ENCODE measurements at regions not wholly inside any gene's neighbourhood (a gene's known extent, or its start where the extent isn't known, plus 50 kb on each side); places are given as distances from the start of the nearest gene placed in this dataset.
"Not testable (repeated sequence)": the region's sequence is repeated elsewhere in the genome, so short reads cannot be mapped to it uniquely, and the experiment has no call there.

DNA sequence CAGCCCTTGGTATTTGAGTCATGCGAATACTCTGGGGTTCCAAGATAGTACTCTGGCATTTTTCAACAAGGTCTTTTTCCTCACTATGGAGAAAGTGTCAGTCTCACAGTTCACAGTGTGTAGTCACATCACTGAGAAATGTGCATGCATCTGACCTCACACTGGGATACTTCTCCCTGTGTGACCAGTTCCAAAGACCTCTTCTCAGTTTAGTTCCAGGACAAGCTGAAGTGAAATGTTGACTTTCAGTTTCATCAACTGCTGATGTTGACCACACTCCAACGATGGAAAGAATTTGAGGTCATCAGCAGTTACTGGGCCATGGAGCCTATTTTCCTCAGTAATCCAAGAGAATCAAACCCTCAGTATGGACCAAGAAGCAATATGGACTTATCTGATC is 55.1 kb upstream of the SOX11 start:
- TF ChIP-seq REST (IDR thresholded peaks at IDR 0.05; ENCODE audit: low read depth); JUND (IDR thresholded peaks at IDR 0.05); ZBTB33 (IDR thresholded peaks at IDR 0.05; ENCODE audit: extremely low read depth, insufficient replicate concordance, low read length): not testable (repeated sequence)
